Esophagus (tissue), 2 donors: ENCODE measurements at regions not wholly inside any gene's neighbourhood (a gene's known extent, or its start where the extent isn't known, plus 50 kb on each side); places are given as distances from the start of the nearest gene placed in this dataset.

Source experiments
- H3K27ac ChIP-seq, 2 donors: one replicate each; pipeline ENCODE4 v1.5.1; 2013; ENCODE audit warnings: low read depth in 2 of 2, mild to moderate bottlenecking in 2 of 2, inconsistent platforms in 1 of 2, low read length in 1 of 2, moderate library complexity in 1 of 2
- H3K27me3 ChIP-seq, 2 donors: one replicate each; pipeline ENCODE4 v1.6.1; 2013; ENCODE audit warnings: low read length in 2 of 2, control low read depth in 1 of 2, mild to moderate bottlenecking in 1 of 2; ENCODE audit not compliant: insufficient read depth in 2 of 2, control insufficient read depth in 1 of 2
- H3K36me3 ChIP-seq, 2 donors: one replicate each; pipeline ENCODE4 v1.6.1; 2013; ENCODE audit warnings: low read length in 1 of 2; ENCODE audit not compliant: control insufficient read depth in 2 of 2, insufficient read depth in 2 of 2
- H3K4me1 ChIP-seq, 2 donors: one replicate each; pipeline ENCODE4 v1.6.1; 2013; ENCODE audit warnings: low read length in 1 of 2; ENCODE audit not compliant: control insufficient read depth in 2 of 2, insufficient read depth in 2 of 2
- H3K4me3 ChIP-seq, 2 donors: one replicate each; pipeline ENCODE4 v1.5.1; 2013; ENCODE audit warnings: low read length in 2 of 2, mild to moderate bottlenecking in 2 of 2, low read depth in 1 of 2, moderate library complexity in 1 of 2
- H3K9me3 ChIP-seq, 2 donors: one replicate each; pipeline ENCODE4 v1.6.1; 2013; ENCODE audit warnings: mild to moderate bottlenecking in 2 of 2, low read depth in 1 of 2, low read length in 1 of 2, moderate library complexity in 1 of 2; ENCODE audit not compliant: control insufficient read depth in 2 of 2, insufficient read depth in 1 of 2
- WGBS, 2 donors: extraction: QIAGEN DNeasy Blood & Tissue Kit; methylation state at CpG; one replicate each; pipeline ENCODE4 v1.1.7; 2013; 5-methylcytosine and 5-hydroxymethylcytosine counted together
- donor health status: healthy with polysubstance abuse.
- donor health status: Bipolar disorder and iron deficiency.

DNA sequence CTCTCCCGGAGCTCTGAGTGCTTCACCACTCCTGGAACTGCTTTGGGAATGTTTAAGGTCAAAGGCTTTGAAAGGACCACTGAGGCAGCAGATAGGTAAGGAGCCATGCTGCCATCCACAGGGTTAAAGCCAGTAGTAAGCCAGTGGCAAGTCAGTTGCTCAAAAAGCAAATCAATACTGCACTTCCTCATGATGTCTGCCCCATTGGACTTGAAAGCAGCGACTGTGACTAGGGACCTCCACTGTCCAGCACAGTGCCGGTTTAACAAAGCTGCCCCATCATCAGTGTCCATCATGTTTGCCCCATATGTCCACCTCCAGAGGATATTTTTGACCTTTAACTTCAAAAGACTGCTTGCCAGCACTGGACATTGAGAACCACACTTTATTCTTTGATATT is 49.9 kb upstream of the FGF13 start:
- no peak overlapping the region for H3K27ac ChIP-seq
- no peaks in the 10 kb centered on the region for H3K4me1 ChIP-seq
- H3K4me3 ChIP-seq, result no peak overlapping the region
- no peaks in the 10 kb centered on the region for H3K36me3 ChIP-seq
- 69 to 89% methylated on average over 3 of the region's 3 CpGs for WGBS, 2 donors
- peaks cover 0 to 4% of the 10 kb centered on the region in 2 donors for H3K27me3 ChIP-seq
- H3K9me3 ChIP-seq, result no peaks in the 10 kb centered on the region
